GM23338 (cell line): ENCODE measurements at regions not wholly inside any gene's neighbourhood (a gene's known extent, or its start where the extent isn't known, plus 50 kb on each side); places are given as distances from the start of the nearest gene placed in this dataset.
A peak's percentile ranks its signal among the peaks of the same experiment; 100 is the strongest.

ENCODE experiments used
- ATAC-seq: fragments of 200-7000 bp; cut with Tn5 transposase; 3 replicates; pipeline ENCODE4 v1.9.1; 2020
- DNase-seq: peaks from one replicate; pipeline ENCODE4 v3.0.0-alpha.2; 2015; ENCODE audit warnings: low spot score
- H2AFZ ChIP-seq: fragments of 200-600 bp; sonication (generic); 2 replicates; pipeline ENCODE4 v1.8.0; 2016; ENCODE audit warnings: antibody characterized with exemption, mild to moderate bottlenecking, moderate library complexity
- H3F3A ChIP-seq: fragments of 200-600 bp; sonication (generic); replicated peaks from 2 replicates; pipeline ENCODE4 v1.8.0; 2017; ENCODE audit warnings: antibody characterized with exemption, mixed run types, low read depth
- H3K27ac ChIP-seq: fragments of 200-600 bp; sonication (generic); 2 replicates; pipeline ENCODE4 v1.6.1; 2016; ENCODE audit warnings: low read depth
- H3K27me3 ChIP-seq: fragments of 200-600 bp; sonication (generic); 2 replicates; pipeline ENCODE4 v1.8.0; 2016; ENCODE audit warnings: mild to moderate bottlenecking, mixed run types, moderate library complexity; ENCODE audit not compliant: insufficient read depth
- H3K36me3 ChIP-seq: fragments of 200-600 bp; sonication (generic); 2 replicates; pipeline ENCODE4 v1.8.0; 2016; ENCODE audit warnings: mild to moderate bottlenecking; ENCODE audit not compliant: insufficient read depth
- H3K4me1 ChIP-seq: fragments of 200-600 bp; sonication (generic); 2 replicates; pipeline ENCODE4 v1.8.0; 2016; ENCODE audit warnings: mild to moderate bottlenecking, moderate library complexity; ENCODE audit not compliant: insufficient read depth
- H3K4me2 ChIP-seq: fragments of 200-600 bp; sonication (generic); 2 replicates; pipeline ENCODE4 v1.7.1; 2017; ENCODE audit warnings: mixed run types
- H3K4me3 ChIP-seq: fragments of 200-600 bp; sonication (generic); 2 replicates; pipeline ENCODE4 v1.6.1; 2016; ENCODE audit warnings: mixed run types
- H3K79me2 ChIP-seq: fragments of 200-600 bp; sonication (generic); replicated peaks from 2 replicates; pipeline ENCODE4 v1.8.0; 2017; ENCODE audit warnings: mild to moderate bottlenecking; ENCODE audit not compliant: insufficient read depth
- H3K9me2 ChIP-seq: fragments of 200-600 bp; sonication (generic); 2 replicates; pipeline ENCODE4 v1.8.0; 2017; ENCODE audit not compliant: insufficient read depth
- H4K20me1 ChIP-seq: fragments of 200-600 bp; sonication (generic); replicated peaks from 2 replicates; pipeline ENCODE4 v1.8.0; 2017; ENCODE audit warnings: mild to moderate bottlenecking; ENCODE audit not compliant: insufficient read depth
- H3K27ac Mint-ChIP-seq: 2 replicates; pipeline ENCODE4 v1.8.0; 2020; ENCODE audit warnings: inconsistent platforms, mild to moderate bottlenecking, moderate library complexity, mixed read lengths
- H3K27me3 Mint-ChIP-seq: 3 replicates; pipeline ENCODE4 v1.8.0; 2022; ENCODE audit warnings: low read depth, mild to moderate bottlenecking, moderate library complexity, mixed read lengths, inconsistent platforms; ENCODE audit not compliant: insufficient read depth, poor library complexity
- H3K36me3 Mint-ChIP-seq: 3 replicates; pipeline ENCODE4 v1.8.0; 2021; ENCODE audit warnings: low read depth, mild to moderate bottlenecking, inconsistent platforms, moderate library complexity, mixed read lengths
- H3K4me1 Mint-ChIP-seq: 3 replicates; pipeline ENCODE4 v1.8.0; 2020; ENCODE audit warnings: mild to moderate bottlenecking, inconsistent platforms, mixed read lengths
- H3K4me3 Mint-ChIP-seq: 3 replicates; pipeline ENCODE4 v1.8.0; 2021; ENCODE audit warnings: moderate library complexity, mild to moderate bottlenecking, inconsistent platforms, mixed read lengths
- H3K9me3 Mint-ChIP-seq: 3 replicates; pipeline ENCODE4 v1.8.0; 2020; ENCODE audit warnings: moderate library complexity, mild to moderate bottlenecking, inconsistent platforms, mixed read lengths
- CREB1 ChIP-seq: fragments of 250-450 bp; sonication (Bioruptor Pico); IDR thresholded peaks from 2 replicates; pipeline ENCODE4 v1.5.0; 2020; ENCODE audit warnings: low read depth, mild to moderate bottlenecking, moderate library complexity
- EZH2 ChIP-seq: fragments of 200-600 bp; sonication (generic); IDR thresholded peaks from one replicate; pipeline ENCODE4 v1.8.0; 2017; ENCODE audit warnings: antibody characterized with exemption, mild to moderate bottlenecking, low read depth; ENCODE audit not compliant: unreplicated experiment
- NANOG ChIP-seq: IDR thresholded peaks from 2 replicates; pipeline ENCODE4 v1.6.1; 2016; ENCODE audit warnings: antibody characterized with exemption, borderline replicate concordance
- POLR2AphosphoS5 ChIP-seq: IDR thresholded peaks from 2 replicates; pipeline ENCODE4 v1.6.1; 2016; ENCODE audit warnings: antibody characterized with exemption, low read depth
- ZNF114 ChIP-seq: fragments of 250-450 bp; sonication (Bioruptor Pico); IDR thresholded peaks from 2 replicates; pipeline ENCODE4 v1.5.0; 2020; ENCODE audit warnings: mild to moderate bottlenecking, moderate library complexity
- ZNF331 ChIP-seq: fragments of 250-450 bp; sonication (Bioruptor Pico); IDR thresholded peaks from 2 replicates; pipeline ENCODE4 v1.5.0; 2020; ENCODE audit warnings: low read depth, mild to moderate bottlenecking, moderate library complexity
- TF ChIP-seq, protein P1 (sequence below), 2 experiments: fragments of 200-600 bp in 1 of 2; sonication (generic) in 1 of 2; conservative IDR thresholded peaks; 2 replicates each; pipeline versions ENCODE4 v1.5.1 to v1.6.1; 2016 to 2017; ENCODE audit warnings: antibody characterized with exemption in 2 of 2, low read depth in 2 of 2, mild to moderate bottlenecking in 2 of 2, moderate library complexity in 1 of 2
- TF ChIP-seq, protein P2 (sequence below): fragments of 250-450 bp; sonication (Bioruptor Pico); IDR thresholded peaks from 2 replicates; pipeline ENCODE4 v1.5.0; 2020; ENCODE audit warnings: mild to moderate bottlenecking, moderate library complexity

DNA sequence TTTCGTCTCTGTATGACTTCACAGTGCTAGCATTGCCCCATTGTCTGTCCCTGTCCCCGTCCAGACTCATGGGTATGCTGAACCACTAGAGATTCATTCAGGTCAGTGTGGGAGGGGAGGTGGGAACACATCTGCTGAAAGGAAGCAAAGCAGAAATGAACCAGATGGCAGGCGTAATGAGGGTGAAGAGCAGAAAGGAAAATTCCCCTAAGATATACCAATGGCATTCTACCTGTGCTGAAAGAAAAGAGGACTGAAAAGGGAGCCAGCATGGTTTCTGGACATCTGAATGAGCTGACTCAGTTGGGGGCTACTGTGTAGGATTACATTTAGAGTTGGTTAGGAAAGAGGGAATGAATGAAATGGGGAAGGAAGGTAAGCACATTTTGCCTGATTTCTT, 678.7 kb downstream of the MAT2B start:
- Mint-ChIP-seq H3K4me3 (no peak overlapping the region), H3K27me3 (no peaks in the 10 kb centered on the region), H3K9me3 (no peaks in the 10 kb centered on the region), H3K4me1 (peaks cover 32% of the 10 kb centered on the region), H3K27ac (peak overlapping the region; percentile 78), H3K36me3 (no peaks in the 10 kb centered on the region)
- Histone ChIP-seq H3K27me3 (no peaks in the 10 kb centered on the region), H3K4me1 (peaks cover 25% of the 10 kb centered on the region), H3K4me2 (0 out of 2 replicates have a peak overlapping the region, but pooled peaks have one; percentile 8), H3K4me3 (no peak overlapping the region), H2AFZ (peak overlapping the region; percentile 39; the same call in 1 of the 2 replicates), H3K36me3 (no peaks in the 10 kb centered on the region), H3K9me2 (no peaks in the 10 kb centered on the region), H4K20me1 (no peaks in the 10 kb centered on the region), H3F3A (no peaks in the 10 kb centered on the region), H3K79me2 (no peaks in the 10 kb centered on the region), H3K27ac (no peak overlapping the region)
- DNase-seq (peak; percentile 39), ATAC-seq (peak; percentile 98)
- TF ChIP-seq, protein P1, sequence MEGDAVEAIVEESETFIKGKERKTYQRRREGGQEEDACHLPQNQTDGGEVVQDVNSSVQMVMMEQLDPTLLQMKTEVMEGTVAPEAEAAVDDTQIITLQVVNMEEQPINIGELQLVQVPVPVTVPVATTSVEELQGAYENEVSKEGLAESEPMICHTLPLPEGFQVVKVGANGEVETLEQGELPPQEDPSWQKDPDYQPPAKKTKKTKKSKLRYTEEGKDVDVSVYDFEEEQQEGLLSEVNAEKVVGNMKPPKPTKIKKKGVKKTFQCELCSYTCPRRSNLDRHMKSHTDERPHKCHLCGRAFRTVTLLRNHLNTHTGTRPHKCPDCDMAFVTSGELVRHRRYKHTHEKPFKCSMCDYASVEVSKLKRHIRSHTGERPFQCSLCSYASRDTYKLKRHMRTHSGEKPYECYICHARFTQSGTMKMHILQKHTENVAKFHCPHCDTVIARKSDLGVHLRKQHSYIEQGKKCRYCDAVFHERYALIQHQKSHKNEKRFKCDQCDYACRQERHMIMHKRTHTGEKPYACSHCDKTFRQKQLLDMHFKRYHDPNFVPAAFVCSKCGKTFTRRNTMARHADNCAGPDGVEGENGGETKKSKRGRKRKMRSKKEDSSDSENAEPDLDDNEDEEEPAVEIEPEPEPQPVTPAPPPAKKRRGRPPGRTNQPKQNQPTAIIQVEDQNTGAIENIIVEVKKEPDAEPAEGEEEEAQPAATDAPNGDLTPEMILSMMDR (conservative IDR thresholded peaks at IDR 0.05; ENCODE audit: low read depth in 2 of 2) = no peak
- TF ChIP-seq POLR2AphosphoS5 (no peak), ZNF114 (CRISPR knock-in tag) (no peak), NANOG (no peak), EZH2 (no peak), ZNF331 (CRISPR knock-in tag) (no peak), CREB1 (CRISPR knock-in tag) (no peak)
- TF ChIP-seq, protein P2, sequence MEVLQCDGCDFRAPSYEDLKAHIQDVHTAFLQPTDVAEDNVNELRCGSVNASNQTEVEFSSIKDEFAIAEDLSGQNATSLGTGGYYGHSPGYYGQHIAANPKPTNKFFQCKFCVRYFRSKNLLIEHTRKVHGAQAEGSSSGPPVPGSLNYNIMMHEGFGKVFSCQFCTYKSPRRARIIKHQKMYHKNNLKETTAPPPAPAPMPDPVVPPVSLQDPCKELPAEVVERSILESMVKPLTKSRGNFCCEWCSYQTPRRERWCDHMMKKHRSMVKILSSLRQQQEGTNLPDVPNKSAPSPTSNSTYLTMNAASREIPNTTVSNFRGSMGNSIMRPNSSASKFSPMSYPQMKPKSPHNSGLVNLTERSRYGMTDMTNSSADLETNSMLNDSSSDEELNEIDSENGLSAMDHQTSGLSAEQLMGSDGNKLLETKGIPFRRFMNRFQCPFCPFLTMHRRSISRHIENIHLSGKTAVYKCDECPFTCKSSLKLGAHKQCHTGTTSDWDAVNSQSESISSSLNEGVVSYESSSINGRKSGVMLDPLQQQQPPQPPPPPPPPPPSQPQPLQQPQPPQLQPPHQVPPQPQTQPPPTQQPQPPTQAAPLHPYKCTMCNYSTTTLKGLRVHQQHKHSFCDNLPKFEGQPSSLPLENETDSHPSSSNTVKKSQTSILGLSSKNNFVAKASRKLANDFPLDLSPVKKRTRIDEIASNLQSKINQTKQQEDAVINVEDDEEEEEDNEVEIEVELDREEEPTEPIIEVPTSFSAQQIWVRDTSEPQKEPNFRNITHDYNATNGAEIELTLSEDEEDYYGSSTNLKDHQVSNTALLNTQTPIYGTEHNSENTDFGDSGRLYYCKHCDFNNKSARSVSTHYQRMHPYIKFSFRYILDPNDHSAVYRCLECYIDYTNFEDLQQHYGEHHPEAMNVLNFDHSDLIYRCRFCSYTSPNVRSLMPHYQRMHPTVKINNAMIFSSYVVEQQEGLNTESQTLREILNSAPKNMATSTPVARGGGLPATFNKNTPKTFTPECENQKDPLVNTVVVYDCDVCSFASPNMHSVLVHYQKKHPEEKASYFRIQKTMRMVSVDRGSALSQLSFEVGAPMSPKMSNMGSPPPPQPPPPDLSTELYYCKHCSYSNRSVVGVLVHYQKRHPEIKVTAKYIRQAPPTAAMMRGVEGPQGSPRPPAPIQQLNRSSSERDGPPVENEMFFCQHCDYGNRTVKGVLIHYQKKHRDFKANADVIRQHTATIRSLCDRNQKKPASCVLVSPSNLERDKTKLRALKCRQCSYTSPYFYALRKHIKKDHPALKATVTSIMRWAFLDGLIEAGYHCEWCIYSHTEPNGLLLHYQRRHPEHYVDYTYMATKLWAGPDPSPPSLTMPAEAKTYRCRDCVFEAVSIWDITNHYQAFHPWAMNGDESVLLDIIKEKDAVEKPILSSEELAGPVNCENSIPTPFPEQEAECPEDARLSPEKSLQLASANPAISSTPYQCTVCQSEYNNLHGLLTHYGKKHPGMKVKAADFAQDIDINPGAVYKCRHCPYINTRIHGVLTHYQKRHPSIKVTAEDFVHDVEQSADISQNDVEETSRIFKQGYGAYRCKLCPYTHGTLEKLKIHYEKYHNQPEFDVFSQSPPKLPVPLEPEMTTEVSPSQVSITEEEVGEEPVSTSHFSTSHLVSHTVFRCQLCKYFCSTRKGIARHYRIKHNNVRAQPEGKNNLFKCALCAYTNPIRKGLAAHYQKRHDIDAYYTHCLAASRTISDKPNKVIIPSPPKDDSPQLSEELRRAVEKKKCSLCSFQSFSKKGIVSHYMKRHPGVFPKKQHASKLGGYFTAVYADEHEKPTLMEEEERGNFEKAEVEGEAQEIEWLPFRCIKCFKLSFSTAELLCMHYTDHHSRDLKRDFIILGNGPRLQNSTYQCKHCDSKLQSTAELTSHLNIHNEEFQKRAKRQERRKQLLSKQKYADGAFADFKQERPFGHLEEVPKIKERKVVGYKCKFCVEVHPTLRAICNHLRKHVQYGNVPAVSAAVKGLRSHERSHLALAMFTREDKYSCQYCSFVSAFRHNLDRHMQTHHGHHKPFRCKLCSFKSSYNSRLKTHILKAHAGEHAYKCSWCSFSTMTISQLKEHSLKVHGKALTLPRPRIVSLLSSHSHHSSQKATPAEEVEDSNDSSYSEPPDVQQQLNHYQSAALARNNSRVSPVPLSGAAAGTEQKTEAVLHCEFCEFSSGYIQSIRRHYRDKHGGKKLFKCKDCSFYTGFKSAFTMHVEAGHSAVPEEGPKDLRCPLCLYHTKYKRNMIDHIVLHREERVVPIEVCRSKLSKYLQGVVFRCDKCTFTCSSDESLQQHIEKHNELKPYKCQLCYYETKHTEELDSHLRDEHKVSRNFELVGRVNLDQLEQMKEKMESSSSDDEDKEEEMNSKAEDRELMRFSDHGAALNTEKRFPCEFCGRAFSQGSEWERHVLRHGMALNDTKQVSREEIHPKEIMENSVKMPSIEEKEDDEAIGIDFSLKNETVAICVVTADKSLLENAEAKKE = peak; percentile 75; the same call in 1 of the 2 replicates
